GM18868 (cell line): ENCODE measurements at regions not wholly inside any gene's neighbourhood (a gene's known extent, or its start where the extent isn't known, plus 50 kb on each side); places are given as distances from the start of the nearest gene placed in this dataset.

ENCODE experiments used
- ATAC-seq: cut with Tn5 transposase; IDR thresholded peaks from one replicate; pipeline ENCODE4 v1.9.1; 2021; ENCODE audit warnings: mild to moderate bottlenecking, moderate library complexity; ENCODE audit not compliant: unreplicated experiment

GRCh38 chr1:79082233-79082632, 75.7 kb upstream of the ADGRL4 start:
- ATAC-seq, result no peak

GRCh38 chr1:79079770-79080169, 73.2 kb upstream of the ADGRL4 start:
- ATAC-seq, result no peak

GRCh38 chr1:79074975-79075374, 68.4 kb upstream of the ADGRL4 start:
- ATAC-seq, result no peak

- ATAC-seq, result no peak
Observed at GRCh38 chr1:79069828-79070227, 63.3 kb upstream of the ADGRL4 start.

- ATAC-seq, result no peak
Observed at GRCh38 chr1:79059341-79059740, 52.8 kb upstream of the ADGRL4 start.
